HEK293 (cell line): ENCODE measurements at regions not wholly inside any gene's neighbourhood (a gene's known extent, or its start where the extent isn't known, plus 50 kb on each side); places are given as distances from the start of the nearest gene placed in this dataset.
"Not testable (repeated sequence)": the region's sequence is repeated elsewhere in the genome, so short reads cannot be mapped to it uniquely, and the experiment has no call there.

Experiments used
- CTCF ChIA-PET: fragments of 350-600 bp; formaldehyde crosslinking; extraction: SDS; loops from one replicate; lab custom pipeline; 2021; ENCODE audit warnings: antibody characterized with exemption; lab: Yijun Ruan, JAX
- POLR2A ChIA-PET: fragments of 300-600 bp; formaldehyde crosslinking; extraction: SDS; loops from one replicate; lab custom pipeline; 2020; ENCODE audit warnings: antibody characterized with exemption, inconsistent platforms; lab: Yijun Ruan, JAX
- H3K27ac ChIP-seq: fragments of 200-500 bp; sonication (Bioruptor generic); 2 replicates; pipeline ENCODE4 v1.5.1; 2014; ENCODE audit warnings: low read depth, low read length, control low read depth, inconsistent platforms; ENCODE audit errors: extremely low read depth
- H3K36me3 ChIP-seq, 2 experiments: fragments of 200-500 bp in 1 of 2; sonication (Bioruptor generic) in 1 of 2; 1 replicate in 1 of 2; 2 replicates in 1 of 2; pipeline ENCODE4 v1.5.1; 2014 to 2017; ENCODE audit warnings: inconsistent platforms in 2 of 2, low read length in 2 of 2; ENCODE audit not compliant: control insufficient read depth in 2 of 2, insufficient read depth in 1 of 2
- H3K4me1 ChIP-seq: fragments of 200-500 bp; sonication (Bioruptor generic); 2 replicates; pipeline ENCODE4 v1.5.1; 2014; ENCODE audit warnings: mild to moderate bottlenecking, low read length, inconsistent platforms; ENCODE audit not compliant: control insufficient read depth, insufficient read depth
- H3K4me3 ChIP-seq: 2 replicates; pipeline ENCODE4 v1.5.1; 2011; ENCODE audit warnings: low read depth, mild to moderate bottlenecking, control low read depth, low read length, moderate library complexity
- H3K9me3 ChIP-seq: fragments of 200-500 bp; sonication (Bioruptor generic); 2 replicates; pipeline ENCODE4 v1.5.1; 2014; ENCODE audit warnings: low read depth, low read length, inconsistent platforms; ENCODE audit not compliant: control insufficient read depth, insufficient read depth
- AEBP2 ChIP-seq: fragments of 450-650 bp; formaldehyde crosslinking; IDR thresholded peaks from 2 replicates; pipeline ENCODE4 v1.5.1; 2016; ENCODE audit warnings: missing biosample characterization, missing genetic modification characterization, borderline replicate concordance
- KLF9 ChIP-seq: fragments of 450-650 bp; formaldehyde crosslinking; IDR thresholded peaks from 2 replicates; pipeline ENCODE4 v1.5.1; 2016; ENCODE audit warnings: missing biosample characterization, missing genetic modification characterization, low read depth
- REST ChIP-seq: fragments of 450-650 bp; formaldehyde crosslinking; IDR thresholded peaks from 2 replicates; pipeline ENCODE4 v1.5.1; 2016; ENCODE audit warnings: missing biosample characterization, missing genetic modification characterization
- ZBTB1 ChIP-seq: fragments of 450-650 bp; formaldehyde crosslinking; IDR thresholded peaks from 2 replicates; pipeline ENCODE4 v1.5.1; 2016; ENCODE audit warnings: missing biosample characterization, missing genetic modification characterization
- ZBTB11 ChIP-seq: fragments of 450-650 bp; formaldehyde crosslinking; conservative IDR thresholded peaks from 2 replicates; pipeline ENCODE4 v1.5.1; 2016; ENCODE audit warnings: low read depth, missing biosample characterization, missing genetic modification characterization
- ZBTB21 ChIP-seq: fragments of 450-650 bp; formaldehyde crosslinking; IDR thresholded peaks from 2 replicates; pipeline ENCODE4 v1.5.1; 2017; ENCODE audit warnings: missing biosample characterization, missing genetic modification characterization
- ZBTB8A ChIP-seq: fragments of 450-650 bp; formaldehyde crosslinking; IDR thresholded peaks from 2 replicates; pipeline ENCODE4 v1.5.1; 2016; ENCODE audit warnings: missing biosample characterization, missing genetic modification characterization
- ZNF140 ChIP-seq: fragments of 450-650 bp; formaldehyde crosslinking; IDR thresholded peaks from 2 replicates; pipeline ENCODE4 v1.5.1; 2016; ENCODE audit warnings: missing biosample characterization, missing genetic modification characterization
- ZNF202 ChIP-seq: fragments of 450-650 bp; formaldehyde crosslinking; IDR thresholded peaks from 2 replicates; pipeline ENCODE4 v1.5.1; 2016; ENCODE audit warnings: missing biosample characterization, missing genetic modification characterization, borderline replicate concordance
- ZNF366 ChIP-seq: fragments of 450-650 bp; formaldehyde crosslinking; conservative IDR thresholded peaks from 2 replicates; pipeline ENCODE4 v1.5.1; 2016; ENCODE audit warnings: missing biosample characterization, missing genetic modification characterization
- ZNF433 ChIP-seq: fragments of 450-650 bp; formaldehyde crosslinking; IDR thresholded peaks from 2 replicates; pipeline ENCODE4 v1.5.1; 2016; ENCODE audit warnings: missing biosample characterization, missing genetic modification characterization, low read depth
- ZNF510 ChIP-seq: fragments of 450-650 bp; formaldehyde crosslinking; IDR thresholded peaks from 2 replicates; pipeline ENCODE4 v1.5.1; 2018; ENCODE audit warnings: mild to moderate bottlenecking, missing genetic modification characterization, missing biosample characterization; ENCODE audit not compliant: insufficient replicate concordance
- ZNF555 ChIP-seq: fragments of 450-650 bp; formaldehyde crosslinking; conservative IDR thresholded peaks from 2 replicates; pipeline ENCODE4 v1.5.1; 2017; ENCODE audit warnings: missing biosample characterization, mild to moderate bottlenecking, missing genetic modification characterization, inconsistent platforms
- ZNF558 ChIP-seq: fragments of 450-650 bp; formaldehyde crosslinking; IDR thresholded peaks from 2 replicates; pipeline ENCODE4 v1.5.1; 2016; ENCODE audit warnings: missing biosample characterization, missing genetic modification characterization
- ZNF560 ChIP-seq: fragments of 450-650 bp; formaldehyde crosslinking; IDR thresholded peaks from 2 replicates; pipeline ENCODE4 v1.5.1; 2017; ENCODE audit warnings: missing biosample characterization, missing genetic modification characterization, borderline replicate concordance
- ZNF580 ChIP-seq: fragments of 450-650 bp; formaldehyde crosslinking; IDR thresholded peaks from 2 replicates; pipeline ENCODE4 v1.5.1; 2016; ENCODE audit warnings: missing biosample characterization, missing genetic modification characterization
- ZNF623 ChIP-seq: fragments of 450-650 bp; formaldehyde crosslinking; IDR thresholded peaks from 2 replicates; pipeline ENCODE4 v1.5.1; 2016; ENCODE audit warnings: missing biosample characterization, missing genetic modification characterization
- ZNF629 ChIP-seq: fragments of 450-650 bp; formaldehyde crosslinking; IDR thresholded peaks from 2 replicates; pipeline ENCODE4 v1.5.1; 2017; ENCODE audit warnings: missing biosample characterization, missing genetic modification characterization
- ZNF645 ChIP-seq: fragments of 450-650 bp; formaldehyde crosslinking; IDR thresholded peaks from 2 replicates; pipeline ENCODE4; 2016; ENCODE audit warnings: missing biosample characterization, missing genetic modification characterization
- ZNF654 ChIP-seq: fragments of 450-650 bp; formaldehyde crosslinking; IDR thresholded peaks from 2 replicates; pipeline ENCODE4 v1.5.1; 2016; ENCODE audit warnings: low read depth, missing biosample characterization, missing genetic modification characterization
- ZNF664 ChIP-seq: fragments of 450-650 bp; formaldehyde crosslinking; IDR thresholded peaks from 2 replicates; pipeline ENCODE4 v1.5.1; 2016; ENCODE audit warnings: missing biosample characterization, missing genetic modification characterization
- ZSCAN30 ChIP-seq: fragments of 450-650 bp; IDR thresholded peaks from 2 replicates; pipeline ENCODE4 v1.5.1; 2018; ENCODE audit warnings: missing biosample characterization, mild to moderate bottlenecking, missing genetic modification characterization, moderate library complexity
- ZXDB ChIP-seq: fragments of 450-650 bp; formaldehyde crosslinking; IDR thresholded peaks from 2 replicates; pipeline ENCODE4 v1.5.1; 2016; ENCODE audit warnings: missing biosample characterization, missing genetic modification characterization

- TF ChIP-seq ZNF645 (no peak), ZBTB1 (tag by site-specific recombination) (no peak), KLF9 (tag by site-specific recombination) (no peak), ZSCAN30 (tag by site-specific recombination) (no peak)
Measured at GRCh38 chr6:140708441-140708840, 1334.0 kb upstream of the CITED2 start (continued).

- POLR2A ChIA-PET, H3K27ac ChIP-seq, CTCF ChIA-PET, H3K36me3 ChIP-seq, H3K4me1 ChIP-seq, H3K4me3 ChIP-seq, H3K9me3 ChIP-seq: not testable (repeated sequence)
- TF ChIP-seq ZBTB21 (tag by site-specific recombination) (peak; percentile 62), ZNF202 (tag by site-specific recombination) (peak; percentile 61; the same call in 1 of the 2 replicates), ZNF623 (tag by site-specific recombination) (peak; percentile 79), ZNF510 (peak; percentile 86), ZNF560 (tag by site-specific recombination) (peak; percentile 78; the same call in 1 of the 2 replicates), ZNF366 (tag by site-specific recombination) (0 out of 2 replicates have a peak, but pooled peaks have one; percentile 22), ZNF555 (tag by site-specific recombination) (peak; percentile 95), ZXDB (tag by site-specific recombination) (peak; percentile 72), REST (tag by site-specific recombination) (peak; percentile 75), ZNF580 (tag by site-specific recombination) (peak; percentile 77; the same call in 1 of the 2 replicates), ZNF433 (peak; percentile 63; the same call in 1 of the 2 replicates), ZNF664 (tag by site-specific recombination) (peak; percentile 57; the same call in 1 of the 2 replicates), ZBTB11 (peak; percentile 83), ZNF654 (tag by site-specific recombination) (peak; percentile 41), AEBP2 (tag by site-specific recombination) (peak; percentile 61; the same call in 1 of the 2 replicates), ZNF629 (tag by site-specific recombination) (0 out of 2 replicates have a peak, but pooled peaks have one; percentile 21), ZNF140 (tag by site-specific recombination) (peak; percentile 72; the same call in 1 of the 2 replicates), ZNF558 (peak; percentile 60; the same call in 1 of the 2 replicates), ZBTB8A (peak; percentile 67)
Measured at GRCh38 chr6:140704008-140704407, 1329.6 kb upstream of the CITED2 start.
